HCT116 (cell line): ENCODE measurements at regions not wholly inside any gene's neighbourhood (a gene's known extent, or its start where the extent isn't known, plus 50 kb on each side); places are given as distances from the start of the nearest gene placed in this dataset.

ENCODE experiments used
- CEBPB ChIP-seq: IDR thresholded peaks from 2 replicates; pipeline ENCODE4 v1.6.1; 2012; ENCODE audit warnings: low read depth
- CTCF ChIP-seq, 3 experiments: fragments of 200-600 bp in 1 of 3; sonication (generic) in 1 of 3; IDR thresholded peaks in 2 of 3; conservative IDR thresholded peaks in 1 of 3; 2 replicates each; pipeline ENCODE4 v1.5.1; 2012 to 2017; ENCODE audit warnings: low read depth in 2 of 3, low read length in 2 of 3, antibody characterized with exemption in 1 of 3, borderline replicate concordance in 1 of 3, control low read depth in 1 of 3, mild to moderate bottlenecking in 1 of 3, mixed read lengths in 1 of 3, mixed run types in 1 of 3, moderate library complexity in 1 of 3; ENCODE audit not compliant: insufficient read depth in 1 of 3
- EGR1 ChIP-seq: IDR thresholded peaks from 2 replicates; pipeline ENCODE4 v1.6.1; 2012; ENCODE audit warnings: low read depth
- EZH2 ChIP-seq: fragments of 200-600 bp; sonication (generic); IDR thresholded peaks from 2 replicates; pipeline ENCODE4 v1.6.1; 2017; ENCODE audit warnings: antibody characterized with exemption, mixed run types
- JUND ChIP-seq: IDR thresholded peaks from 2 replicates; pipeline ENCODE4 v1.6.1; 2012
- MAX ChIP-seq: IDR thresholded peaks from 2 replicates; pipeline ENCODE4 v1.6.1; 2012
- POLR2A ChIP-seq: IDR thresholded peaks from 2 replicates; pipeline ENCODE4 v1.7.0; 2011; ENCODE audit warnings: borderline replicate concordance; ENCODE audit not compliant: insufficient read depth, insufficient read length; ENCODE audit errors: extremely low read depth
- POLR2AphosphoS5 ChIP-seq: IDR thresholded peaks from 2 replicates; pipeline ENCODE4 v1.6.1; 2011; ENCODE audit warnings: mild to moderate bottlenecking, low read depth, low read length, moderate library complexity
- RAD21 ChIP-seq: IDR thresholded peaks from 2 replicates; pipeline ENCODE4 v1.6.1; 2012; ENCODE audit warnings: low read depth, mild to moderate bottlenecking
- REST ChIP-seq: IDR thresholded peaks from 2 replicates; pipeline ENCODE4 v1.6.1; 2012; ENCODE audit warnings: low read depth
- SP1 ChIP-seq: IDR thresholded peaks from 2 replicates; pipeline ENCODE4 v1.6.1; 2012; ENCODE audit warnings: low read depth
- SRF ChIP-seq: IDR thresholded peaks from 2 replicates; pipeline ENCODE4 v1.6.1; 2012; ENCODE audit warnings: low read depth
- TCF7L2 ChIP-seq: IDR thresholded peaks from 2 replicates; pipeline ENCODE4 v1.7.0; 2011; ENCODE audit warnings: borderline replicate concordance, inconsistent platforms; ENCODE audit not compliant: insufficient read depth, insufficient read length; ENCODE audit errors: extremely low read depth
- YY1 ChIP-seq: IDR thresholded peaks from 2 replicates; pipeline ENCODE4 v1.6.1; 2011; ENCODE audit warnings: low read length, low read depth, moderate library complexity, mild to moderate bottlenecking; ENCODE audit not compliant: insufficient replicate concordance; ENCODE audit errors: extremely low read depth

- no peak for TF ChIP-seq POLR2A
- peak in 2 of 3 experiments; percentile 28 to 33; a peak in 2 of 6 replicates for TF ChIP-seq CTCF (IDR thresholded peaks at IDR 0.05 in 2 of 3, conservative IDR thresholded peaks at IDR 0.05 in 1 of 3; ENCODE audit: borderline replicate concordance in 1 of 3, insufficient read depth in 1 of 3, low read depth in 2 of 3, low read length in 2 of 3)
- no peak for TF ChIP-seq CEBPB
- TF ChIP-seq REST, result no peak
- no peak for TF ChIP-seq MAX
- TF ChIP-seq JUND, result no peak
- peak; percentile 48 for TF ChIP-seq RAD21
- TF ChIP-seq EZH2, result no peak
- no peak for TF ChIP-seq YY1
- TF ChIP-seq TCF7L2, result no peak
- TF ChIP-seq EGR1, result no peak
- TF ChIP-seq POLR2AphosphoS5, result no peak
- no peak for TF ChIP-seq SP1
- TF ChIP-seq SRF, result no peak
Observed at GRCh38 chr14:97164021-97164420, 366.8 kb downstream of the VRK1 start.
